ENCODE measurements at regions not wholly inside any gene's neighbourhood (a gene's known extent, or its start where the extent isn't known, plus 50 kb on each side); places are given as distances from the start of the nearest gene placed in this dataset.

DNA sequence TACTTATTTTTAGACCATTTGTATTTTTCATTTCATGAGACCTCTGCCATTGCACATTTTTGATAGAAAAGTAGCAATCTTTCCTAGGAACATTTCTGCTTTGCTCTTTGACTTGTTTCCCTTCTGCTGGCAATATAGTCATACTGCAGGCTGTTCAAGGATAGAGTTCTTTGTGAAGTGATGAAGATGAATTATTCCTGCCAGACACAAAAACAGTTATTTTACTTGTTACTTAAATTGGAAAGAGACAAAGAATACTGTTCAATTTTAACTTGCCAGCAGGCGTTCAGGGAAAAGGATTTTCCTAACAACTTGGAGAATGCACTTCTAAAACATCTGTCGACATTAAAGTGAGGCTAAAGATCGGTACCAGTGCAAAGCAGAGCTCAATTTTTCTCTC lies 251.7 kb upstream of the ACTBL2 start:
- Histone ChIP-seq H2AFZ (ENCODE audit: insufficient read depth, low read depth, low read length, poor library complexity, severe bottlenecking) (no peak overlapping the region), H3K9me3 (ENCODE audit: control extremely low read depth in 1 of 3, control insufficient read depth in 2 of 3, insufficient read depth in 1 of 3, low read length in 2 of 3) (no peaks in the 10 kb centered on the region), H3K4me1 (ENCODE audit: control insufficient read depth in 2 of 2, insufficient read depth in 2 of 2, low read length in 2 of 2) (no peaks in the 10 kb centered on the region), H3K4me3 (ENCODE audit: control extremely low read depth in 1 of 5, extremely low read depth in 1 of 5, insufficient read depth in 1 of 5, low read depth in 2 of 5, low read length in 4 of 5) (no peak overlapping the region), H3K4me2 (replicated peaks; ENCODE audit: low read depth, low read length, poor library complexity, severe bottlenecking) (no peak overlapping the region), H3K27me3 (replicated peaks in 1 of 4; ENCODE audit: control extremely low read depth in 1 of 4, control insufficient read depth in 3 of 4, insufficient read depth in 4 of 4, low read length in 3 of 4) (no peaks in the 10 kb centered on the region), H3K27ac (ENCODE audit: low read length in 2 of 2) (no peak overlapping the region), H3K36me3 (replicated peaks in 1 of 2; ENCODE audit: control extremely low read depth in 1 of 2, control insufficient read depth in 1 of 2, extremely low read depth in 1 of 2, insufficient read depth in 2 of 2, low read length in 1 of 2) (no peaks in the 10 kb centered on the region), H3K79me2 (ENCODE audit: control insufficient read depth, insufficient read depth, low read length) (no peaks in the 10 kb centered on the region), H3K9ac (ENCODE audit: low read length) (no peak overlapping the region), H4K20me1 (ENCODE audit: control insufficient read depth, insufficient read depth, low read length, poor library complexity, severe bottlenecking) (no peaks in the 10 kb centered on the region)
- H3K27me3 Mint-ChIP-seq, result no peaks in the 10 kb centered on the region
- no peak overlapping the region for H3K4me3 Mint-ChIP-seq
- H3K9me3 Mint-ChIP-seq (ENCODE audit: insufficient read depth), result no peaks in the 10 kb centered on the region
- H3K27ac Mint-ChIP-seq, result no peak overlapping the region
- TF ChIP-seq, protein P1, sequence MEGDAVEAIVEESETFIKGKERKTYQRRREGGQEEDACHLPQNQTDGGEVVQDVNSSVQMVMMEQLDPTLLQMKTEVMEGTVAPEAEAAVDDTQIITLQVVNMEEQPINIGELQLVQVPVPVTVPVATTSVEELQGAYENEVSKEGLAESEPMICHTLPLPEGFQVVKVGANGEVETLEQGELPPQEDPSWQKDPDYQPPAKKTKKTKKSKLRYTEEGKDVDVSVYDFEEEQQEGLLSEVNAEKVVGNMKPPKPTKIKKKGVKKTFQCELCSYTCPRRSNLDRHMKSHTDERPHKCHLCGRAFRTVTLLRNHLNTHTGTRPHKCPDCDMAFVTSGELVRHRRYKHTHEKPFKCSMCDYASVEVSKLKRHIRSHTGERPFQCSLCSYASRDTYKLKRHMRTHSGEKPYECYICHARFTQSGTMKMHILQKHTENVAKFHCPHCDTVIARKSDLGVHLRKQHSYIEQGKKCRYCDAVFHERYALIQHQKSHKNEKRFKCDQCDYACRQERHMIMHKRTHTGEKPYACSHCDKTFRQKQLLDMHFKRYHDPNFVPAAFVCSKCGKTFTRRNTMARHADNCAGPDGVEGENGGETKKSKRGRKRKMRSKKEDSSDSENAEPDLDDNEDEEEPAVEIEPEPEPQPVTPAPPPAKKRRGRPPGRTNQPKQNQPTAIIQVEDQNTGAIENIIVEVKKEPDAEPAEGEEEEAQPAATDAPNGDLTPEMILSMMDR (IDR thresholded peaks at IDR 0.05), result no peak
- TF ChIP-seq EZH2 (IDR thresholded peaks at IDR 0.05; ENCODE audit: borderline replicate concordance, insufficient read depth, low read depth, low read length, poor library complexity, severe bottlenecking), result no peak
- no peak for DNase-seq
- 100% methylated on average over 2 of the region's 3 CpGs for WGBS (ENCODE audit: insufficient coverage)
- POLR2A ChIA-PET, result no interaction called here
- no peak for ATAC-seq (ENCODE audit: low read depth)
- CTCF ChIA-PET, result no interaction called here
- no peaks in the 10 kb centered on the region for H3K4me1 Mint-ChIP-seq
- intact Hi-C loops (cut with micrococcal nuclease), result no loop called here

DNA sequence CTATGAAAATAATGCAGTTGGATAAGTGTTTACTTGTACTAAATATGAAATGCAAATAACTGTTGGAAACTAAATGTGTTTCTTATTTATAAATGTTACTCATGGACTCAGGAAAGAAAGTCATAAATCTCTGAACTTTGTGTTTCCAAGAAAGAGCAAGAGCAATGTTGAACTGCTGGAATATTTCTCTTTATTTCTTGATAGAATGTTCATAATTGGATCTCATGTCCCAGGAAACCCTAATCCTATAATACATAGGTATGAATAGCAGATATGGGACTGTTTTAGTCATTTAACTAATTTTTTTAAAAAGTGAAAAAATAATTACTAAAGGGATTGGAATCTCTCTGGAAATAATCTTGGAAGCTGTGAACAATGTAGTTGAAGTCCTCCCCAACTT lies 245.0 kb upstream of the ACTBL2 start:
- intact Hi-C loops (cut with micrococcal nuclease), result no loop called here
- peaks cover 4% of the 10 kb centered on the region for H3K9me3 Mint-ChIP-seq (ENCODE audit: insufficient read depth)
- H3K27ac Mint-ChIP-seq, result no peak overlapping the region
- no peaks in the 10 kb centered on the region for H3K4me1 ChIP-seq (ENCODE audit: control insufficient read depth in 2 of 2, insufficient read depth in 2 of 2, low read length in 2 of 2)
- H3K27me3 Mint-ChIP-seq, result peaks cover 6% of the 10 kb centered on the region
- no peak overlapping the region for H3K4me3 ChIP-seq (ENCODE audit: control extremely low read depth in 1 of 5, extremely low read depth in 1 of 5, insufficient read depth in 1 of 5, low read depth in 2 of 5, low read length in 4 of 5)
- no peaks in the 10 kb centered on the region for H3K79me2 ChIP-seq (ENCODE audit: control insufficient read depth, insufficient read depth, low read length)
- H3K27me3 ChIP-seq (replicated peaks in 1 of 4; ENCODE audit: control extremely low read depth in 1 of 4, control insufficient read depth in 3 of 4, insufficient read depth in 4 of 4, low read length in 3 of 4), result no peaks in the 10 kb centered on the region
- no peaks in the 10 kb centered on the region for H3K9me3 ChIP-seq (ENCODE audit: control extremely low read depth in 1 of 3, control insufficient read depth in 2 of 3, insufficient read depth in 1 of 3, low read length in 2 of 3)
- no peak overlapping the region for H3K4me3 Mint-ChIP-seq
- H3K27ac ChIP-seq (ENCODE audit: low read length in 2 of 2), result no peak overlapping the region
- H3K4me1 Mint-ChIP-seq, result no peaks in the 10 kb centered on the region
- DNase-seq (no peak), ATAC-seq (ENCODE audit: low read depth) (no peak)
- ChIA-PET CTCF (interaction anchor here (0.6 kb wide), 1 partner anchor 1771 kb away, joined by 4 read pairs; no protein-coding TSS in a partner anchor), POLR2A (no interaction called here)
- no peaks in the 10 kb centered on the region for H4K20me1 ChIP-seq (ENCODE audit: control insufficient read depth, insufficient read depth, low read length, poor library complexity, severe bottlenecking)
- no peak overlapping the region for H3K9ac ChIP-seq (ENCODE audit: low read length)
- H2AFZ ChIP-seq (ENCODE audit: insufficient read depth, low read depth, low read length, poor library complexity, severe bottlenecking), result no peak overlapping the region
- no peak for TF ChIP-seq EZH2 (IDR thresholded peaks at IDR 0.05; ENCODE audit: borderline replicate concordance, insufficient read depth, low read depth, low read length, poor library complexity, severe bottlenecking)
- TF ChIP-seq, protein P1 (IDR thresholded peaks at IDR 0.05), result no peak
- no peaks in the 10 kb centered on the region for H3K36me3 ChIP-seq (replicated peaks in 1 of 2; ENCODE audit: control extremely low read depth in 1 of 2, control insufficient read depth in 1 of 2, extremely low read depth in 1 of 2, insufficient read depth in 2 of 2, low read length in 1 of 2)
- no peak overlapping the region for H3K4me2 ChIP-seq (replicated peaks; ENCODE audit: low read depth, low read length, poor library complexity, severe bottlenecking)
